Lower leg skin (tissue), 4 donors: ENCODE measurements at regions not wholly inside any gene's neighbourhood (a gene's known extent, or its start where the extent isn't known, plus 50 kb on each side); places are given as distances from the start of the nearest gene placed in this dataset.

Experiments
- DNase-seq, 2 donors: peaks; one replicate each; pipeline ENCODE4 v3.0.0-alpha.2; 2019; ENCODE audit warnings: low spot score in 2 of 2
- H3K4me3 ChIP-seq: fragments of 200-600 bp; sonication (generic); 2 replicates; pipeline ENCODE4 v1.5.1; 2017; ENCODE audit warnings: mild to moderate bottlenecking, low read depth; ENCODE audit not compliant: poor library complexity, severe bottlenecking
- POLR2A ChIP-seq, 2 donors: fragments of 450-650 bp; IDR thresholded peaks; one replicate each; pipeline ENCODE4 v1.6.1; 2016 to 2017; ENCODE audit warnings: antibody characterized with exemption in 2 of 2, mild to moderate bottlenecking in 1 of 2, moderate library complexity in 1 of 2
- WGBS, 2 donors: methylation state at CpG; one replicate each; pipeline ENCODE4 v1.1.5; 2018; 5-methylcytosine and 5-hydroxymethylcytosine counted together
- intact Hi-C: fragments of 100-400 bp; cut with DNase I; formaldehyde crosslinking; loops from one replicate; pipeline ENCODE4 v1.15.0; 2023; ENCODE audit warnings: low total_unique reads
- TF ChIP-seq, protein P1 (sequence below), 3 donors: fragments of 450-650 bp; IDR thresholded peaks; one replicate each; pipeline ENCODE4 v1.5.1; 2016; ENCODE audit warnings: antibody characterized with exemption in 3 of 3, mild to moderate bottlenecking in 3 of 3, moderate library complexity in 2 of 3

DNA sequence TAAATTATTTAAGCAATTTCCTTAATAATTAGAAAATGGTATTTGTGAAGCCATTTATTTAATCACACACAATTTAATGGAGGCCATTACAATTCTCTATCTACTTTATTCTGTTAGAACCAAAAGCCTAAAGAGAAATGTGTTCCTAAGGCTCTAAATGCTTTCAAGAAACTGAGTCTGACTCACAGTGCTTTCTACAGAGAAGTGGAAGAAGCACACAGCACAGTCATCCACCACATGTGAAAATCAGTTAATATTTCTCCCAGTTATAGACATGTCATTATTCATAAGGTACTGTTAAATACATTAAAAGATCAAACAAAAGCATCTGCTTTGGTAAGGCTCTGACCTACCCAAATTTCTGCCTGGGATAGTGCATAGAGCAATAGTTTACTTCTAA lies 214.4 kb downstream of the ALDH8A1 start:
- TF ChIP-seq, protein P1, sequence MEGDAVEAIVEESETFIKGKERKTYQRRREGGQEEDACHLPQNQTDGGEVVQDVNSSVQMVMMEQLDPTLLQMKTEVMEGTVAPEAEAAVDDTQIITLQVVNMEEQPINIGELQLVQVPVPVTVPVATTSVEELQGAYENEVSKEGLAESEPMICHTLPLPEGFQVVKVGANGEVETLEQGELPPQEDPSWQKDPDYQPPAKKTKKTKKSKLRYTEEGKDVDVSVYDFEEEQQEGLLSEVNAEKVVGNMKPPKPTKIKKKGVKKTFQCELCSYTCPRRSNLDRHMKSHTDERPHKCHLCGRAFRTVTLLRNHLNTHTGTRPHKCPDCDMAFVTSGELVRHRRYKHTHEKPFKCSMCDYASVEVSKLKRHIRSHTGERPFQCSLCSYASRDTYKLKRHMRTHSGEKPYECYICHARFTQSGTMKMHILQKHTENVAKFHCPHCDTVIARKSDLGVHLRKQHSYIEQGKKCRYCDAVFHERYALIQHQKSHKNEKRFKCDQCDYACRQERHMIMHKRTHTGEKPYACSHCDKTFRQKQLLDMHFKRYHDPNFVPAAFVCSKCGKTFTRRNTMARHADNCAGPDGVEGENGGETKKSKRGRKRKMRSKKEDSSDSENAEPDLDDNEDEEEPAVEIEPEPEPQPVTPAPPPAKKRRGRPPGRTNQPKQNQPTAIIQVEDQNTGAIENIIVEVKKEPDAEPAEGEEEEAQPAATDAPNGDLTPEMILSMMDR (IDR thresholded peaks at IDR 0.05): no peak
- no peak overlapping the region for H3K4me3 ChIP-seq
- intact Hi-C loops: no loop called here
- no peak for DNase-seq

DNA sequence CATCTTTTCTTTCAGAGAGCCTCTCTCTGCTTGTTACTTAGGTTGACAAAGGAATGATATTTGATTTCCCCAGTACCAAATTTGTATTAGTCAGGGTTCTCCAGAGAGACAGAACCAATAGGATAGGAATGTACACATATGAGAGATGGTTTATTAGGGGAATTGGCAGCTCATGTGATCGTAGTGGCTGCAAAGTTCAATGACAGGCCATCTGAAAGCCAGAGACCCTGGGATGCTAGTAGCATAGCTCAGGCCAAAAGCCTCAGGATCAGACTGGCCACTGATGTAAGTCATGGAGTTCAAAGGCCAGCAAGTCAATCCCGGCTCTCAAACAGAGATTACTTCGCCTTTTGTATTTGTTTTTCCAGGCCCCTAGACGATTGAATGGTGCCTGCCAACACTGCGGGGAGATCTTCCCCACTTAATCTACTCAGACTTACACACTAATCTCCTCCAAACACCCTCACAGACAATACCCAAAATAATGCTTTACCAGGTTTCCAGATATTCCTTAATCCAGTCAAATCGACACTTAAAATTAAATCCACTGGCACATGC lies 215.5 kb downstream of the ALDH8A1 start:
- DNase-seq: no peak
- WGBS, 2 donors: 83 to 94% methylated on average over 6 of the region's 6 CpGs
- TF ChIP-seq POLR2A (IDR thresholded peaks at IDR 0.05): no peak
- TF ChIP-seq, protein P1 (IDR thresholded peaks at IDR 0.05): no peak
- intact Hi-C loops: no loop called here
- H3K4me3 ChIP-seq: no peak overlapping the region

DNA sequence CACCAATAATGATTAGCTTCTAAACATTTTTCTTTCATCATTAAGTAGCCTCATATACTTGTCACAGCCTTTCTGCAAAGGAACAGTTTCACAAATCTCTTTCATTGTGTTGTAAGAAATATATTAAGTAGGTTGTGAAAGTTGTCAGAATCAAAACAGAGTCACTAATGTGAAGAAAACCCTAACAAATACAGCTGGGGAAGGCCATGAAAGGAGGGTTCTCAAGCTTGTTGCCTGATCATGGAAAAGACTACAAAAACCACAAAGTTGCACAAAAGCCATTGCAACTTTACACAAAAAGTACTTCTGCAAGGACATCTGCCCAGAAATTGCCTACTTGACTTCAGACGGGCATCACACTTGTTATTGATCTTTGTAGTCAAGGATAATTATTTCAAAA lies 216.1 kb downstream of the ALDH8A1 start:
- intact Hi-C loops: no loop called here

DNA sequence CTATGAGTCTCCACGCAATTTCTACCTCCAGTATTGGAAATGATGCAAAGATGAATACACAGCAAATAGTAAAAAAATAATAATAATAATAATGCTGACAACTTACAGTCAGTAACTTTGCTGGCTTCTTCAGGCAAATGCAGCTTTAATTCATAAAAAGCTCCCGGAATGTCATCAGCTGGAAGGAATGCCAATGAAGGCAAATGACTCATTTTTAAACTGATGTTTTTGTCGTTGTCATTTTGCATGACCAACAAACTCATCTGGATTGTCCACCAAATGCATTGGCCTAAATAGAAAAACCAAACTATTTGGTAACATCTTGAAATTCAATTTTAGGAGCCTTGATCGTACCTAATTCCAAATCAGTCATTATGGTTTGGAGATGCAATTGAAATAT lies 217.1 kb downstream of the ALDH8A1 start:
- WGBS, 2 donors: 57 to 63% methylated on average over 4 of the region's 4 CpGs
- TF ChIP-seq POLR2A (IDR thresholded peaks at IDR 0.05): no peak
- TF ChIP-seq, protein P1 (IDR thresholded peaks at IDR 0.05): no peak

More for the DNA sequence above, 216.1 kb downstream of the ALDH8A1 start:
- WGBS, 2 donors: 90 to 91% methylated on average over 1 of the region's 1 CpG
- TF ChIP-seq, protein P1 (IDR thresholded peaks at IDR 0.05): no peak
- TF ChIP-seq POLR2A (IDR thresholded peaks at IDR 0.05): no peak
- no peak for DNase-seq
- H3K4me3 ChIP-seq: no peak overlapping the region

DNA sequence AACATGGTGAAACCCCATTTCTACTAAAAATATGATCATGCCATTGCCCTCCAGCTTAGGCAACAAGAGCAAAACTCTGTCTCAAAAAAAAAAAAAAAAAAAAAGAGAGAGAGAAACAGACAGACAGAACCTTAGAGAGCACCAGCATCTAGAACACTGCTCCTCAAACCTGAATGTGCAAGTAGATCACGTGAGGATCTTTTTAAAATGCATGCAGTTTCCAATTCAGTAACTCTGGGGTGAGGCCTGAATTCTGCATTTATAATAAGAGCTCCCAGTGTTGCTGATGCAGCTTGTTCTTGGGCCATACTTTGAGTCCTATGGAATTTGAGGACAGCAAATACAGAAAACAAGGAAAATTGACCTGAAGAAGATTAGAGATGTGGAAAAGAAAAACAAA lies 218.3 kb downstream of the ALDH8A1 start:
- TF ChIP-seq, protein P1 (IDR thresholded peaks at IDR 0.05): no peak
- TF ChIP-seq POLR2A (IDR thresholded peaks at IDR 0.05): no peak
- no peak for DNase-seq
- WGBS, 2 donors: 84 to 92% methylated on average over 1 of the region's 1 CpG
- no peak overlapping the region for H3K4me3 ChIP-seq
- intact Hi-C loops: no loop called here

More for the DNA sequence above, 217.1 kb downstream of the ALDH8A1 start:
- DNase-seq: no peak
- intact Hi-C loops: no loop called here
- H3K4me3 ChIP-seq: no peak overlapping the region

DNA sequence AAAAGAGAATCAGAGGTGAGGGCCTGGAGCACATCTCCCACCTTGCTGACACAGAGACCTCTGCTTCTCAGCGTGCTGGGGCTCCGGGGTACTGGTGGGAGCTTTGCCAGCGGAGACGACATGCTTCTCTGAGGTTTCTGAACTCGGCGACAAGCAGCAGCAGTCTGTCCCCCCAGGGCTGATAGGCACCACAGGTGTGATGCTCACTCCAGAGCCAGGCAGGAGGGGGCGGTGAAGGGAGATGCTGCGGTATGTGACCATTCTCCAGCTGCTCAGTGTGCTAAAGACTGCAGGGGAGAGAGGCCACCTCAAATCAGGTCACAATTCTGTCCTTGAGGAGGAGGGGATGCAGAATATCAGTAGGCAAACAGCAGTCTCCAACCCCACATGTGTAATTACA lies 219.9 kb downstream of the ALDH8A1 start:
- DNase-seq: no peak
- intact Hi-C loops: no loop called here
- TF ChIP-seq POLR2A (IDR thresholded peaks at IDR 0.05): no peak
- TF ChIP-seq, protein P1 (IDR thresholded peaks at IDR 0.05): no peak
- no peak overlapping the region for H3K4me3 ChIP-seq
- 77 to 87% methylated on average over 8 of the region's 8 CpGs for WGBS, 2 donors
